IMR-90 (cell line): ENCODE measurements at regions not wholly inside any gene's neighbourhood (a gene's known extent, or its start where the extent isn't known, plus 50 kb on each side); places are given as distances from the start of the nearest gene placed in this dataset.

Experiments used
- ATAC-seq: fragments of 200-7000 bp; cut with Tn5 transposase; 2 replicates; pipeline ENCODE4 v1.9.1; 2020; ENCODE audit warnings: low read depth, mild to moderate bottlenecking, moderate library complexity
- BruUV-seq: library from RNA; stranded (reverse); fragments of 400-500 nt; replicated peaks from 2 replicates; lab custom pipeline; 2021; lab: Mats Ljungman, UMichigan
- CTCF ChIA-PET: fragments of 300-600 bp; formaldehyde crosslinking; extraction: SDS; loops from one replicate; lab custom pipeline; 2021; ENCODE audit warnings: antibody characterized with exemption; lab: Yijun Ruan, JAX
- POLR2A ChIA-PET: fragments of 300-600 bp; sonication (Branson Sonifier 250); formaldehyde crosslinking; loops from one replicate; lab custom pipeline; 2022; ENCODE audit warnings: antibody characterized with exemption; ENCODE audit not compliant: unreplicated experiment; lab: Charles Lee
- DNase-seq: peaks from one replicate; pipeline ENCODE4 v3.0.0; 2013
- H2AFZ ChIP-seq: replicated peaks from 2 replicates; pipeline ENCODE3; 2013; ENCODE audit warnings: low read length, mild to moderate bottlenecking; ENCODE audit not compliant: poor library complexity
- H2AK5ac ChIP-seq: 2 replicates; pipeline ENCODE4 v1.6.1; 2013; ENCODE audit warnings: low read depth, low read length, inconsistent platforms
- H2AK9ac ChIP-seq: replicated peaks from 2 replicates; pipeline ENCODE3; 2013; ENCODE audit warnings: mild to moderate bottlenecking, low read depth, low read length, moderate library complexity; ENCODE audit not compliant: poor library complexity
- H2BK120ac ChIP-seq: 2 replicates; pipeline ENCODE4 v1.6.1; 2013; ENCODE audit warnings: low read depth, low read length, inconsistent platforms
- H2BK15ac ChIP-seq: 3 replicates; pipeline ENCODE4 v1.6.1; 2013; ENCODE audit warnings: low read depth, low read length, inconsistent platforms
- H2BK20ac ChIP-seq: 2 replicates; pipeline ENCODE4 v1.6.1; 2013; ENCODE audit warnings: low read depth, mild to moderate bottlenecking, inconsistent platforms, low read length, moderate library complexity
- H2BK5ac ChIP-seq: 2 replicates; pipeline ENCODE4 v1.6.1; 2013; ENCODE audit warnings: mild to moderate bottlenecking, low read depth, low read length, inconsistent platforms; ENCODE audit not compliant: poor library complexity, severe bottlenecking
- H3K14ac ChIP-seq: replicated peaks from 2 replicates; pipeline ENCODE4 v1.6.1; 2013; ENCODE audit warnings: low read depth, low read length, inconsistent platforms
- H3K18ac ChIP-seq: 2 replicates; pipeline ENCODE4 v1.6.1; 2013; ENCODE audit warnings: low read depth, low read length, control low read depth
- H3K23ac ChIP-seq: 2 replicates; pipeline ENCODE4 v1.6.1; 2013; ENCODE audit warnings: low read depth, low read length, inconsistent platforms
- H3K27ac ChIP-seq: 2 replicates; pipeline ENCODE4 v1.5.1; 2013; ENCODE audit warnings: mild to moderate bottlenecking, control low read depth, low read length; ENCODE audit not compliant: insufficient read depth
- H3K27me3 ChIP-seq: 2 replicates; pipeline ENCODE4 v1.6.1; 2013; ENCODE audit warnings: low read length; ENCODE audit not compliant: control insufficient read depth, insufficient read depth
- H3K36me3 ChIP-seq: 2 replicates; pipeline ENCODE4 v1.6.1; 2013; ENCODE audit warnings: low read length, mixed read lengths; ENCODE audit not compliant: control insufficient read depth, insufficient read depth
- H3K4ac ChIP-seq: 2 replicates; pipeline ENCODE4 v1.6.1; 2013; ENCODE audit warnings: low read depth, low read length, inconsistent platforms
- H3K4me1 ChIP-seq: 2 replicates; pipeline ENCODE4 v1.6.1; 2013; ENCODE audit warnings: low read length, mixed read lengths; ENCODE audit not compliant: control insufficient read depth, insufficient read depth
- H3K4me2 ChIP-seq: 2 replicates; pipeline ENCODE4 v1.6.1; 2013; ENCODE audit warnings: low read depth, mild to moderate bottlenecking, control low read depth, low read length, moderate library complexity
- H3K4me3 ChIP-seq: 2 replicates; pipeline ENCODE4 v1.5.1; 2013; ENCODE audit warnings: low read depth, mild to moderate bottlenecking, control low read depth, low read length, moderate library complexity; ENCODE audit not compliant: insufficient read depth
- H3K56ac ChIP-seq: 2 replicates; pipeline ENCODE4 v1.6.1; 2013; ENCODE audit warnings: low read length, inconsistent platforms; ENCODE audit not compliant: insufficient read depth; ENCODE audit errors: extremely low read depth
- H3K79me1 ChIP-seq, 2 experiments: 2 replicates each; pipeline ENCODE4 v1.6.1; 2013; ENCODE audit warnings: low read length in 2 of 2, inconsistent platforms in 1 of 2, low read depth in 1 of 2
- H3K9ac ChIP-seq: 2 replicates; pipeline ENCODE4 v1.6.1; 2013; ENCODE audit warnings: low read depth, low read length, control low read depth
- H3K9me1 ChIP-seq: 2 replicates; pipeline ENCODE4 v1.6.1; 2013; ENCODE audit warnings: low read length, inconsistent platforms; ENCODE audit not compliant: insufficient read depth
- H3K9me3 ChIP-seq: 2 replicates; pipeline ENCODE4 v1.6.1; 2013; ENCODE audit warnings: low read length; ENCODE audit not compliant: control insufficient read depth, insufficient read depth
- H4K20me1 ChIP-seq: 2 replicates; pipeline ENCODE4 v1.6.1; 2013; ENCODE audit warnings: low read length, inconsistent platforms; ENCODE audit not compliant: insufficient read depth
- H4K5ac ChIP-seq: 2 replicates; pipeline ENCODE4 v1.6.1; 2013; ENCODE audit warnings: mild to moderate bottlenecking, low read depth, low read length, control low read depth
- H4K8ac ChIP-seq, 2 experiments: 2 replicates each; pipeline ENCODE4 v1.6.1; 2013; ENCODE audit warnings: low read depth in 2 of 2, low read length in 2 of 2, control low read depth in 1 of 2, inconsistent platforms in 1 of 2
- H4K91ac ChIP-seq: 2 replicates; pipeline ENCODE4 v1.6.1; 2013; ENCODE audit warnings: low read depth, low read length, inconsistent platforms; ENCODE audit not compliant: insufficient read depth
- MAFK ChIP-seq: IDR thresholded peaks from 2 replicates; pipeline ENCODE4 v1.6.1; 2012; ENCODE audit warnings: low read depth, low read length, improper control_type of control experiment
- MXI1 ChIP-seq: IDR thresholded peaks from 2 replicates; pipeline ENCODE4 v1.6.1; 2012; ENCODE audit warnings: low read depth, mild to moderate bottlenecking, low read length, moderate library complexity, borderline replicate concordance
- RCOR1 ChIP-seq: IDR thresholded peaks from 2 replicates; pipeline ENCODE4 v1.6.1; 2012; ENCODE audit warnings: mild to moderate bottlenecking, low read length, improper control_type of control experiment; ENCODE audit not compliant: insufficient replicate concordance
- USF2 ChIP-seq: fragments of 150-350 bp; IDR thresholded peaks from 2 replicates; pipeline ENCODE4 v1.6.1; 2017; ENCODE audit warnings: mild to moderate bottlenecking, antibody characterized with exemption, low read length, low read depth
- dilution Hi-C: fragments of 300-500 bp; cut with HindIII; formaldehyde crosslinking; loops from one replicate; pipeline ENCODE4 v1.14.3; 2018; ENCODE audit warnings: low sequenced_read_pairs; ENCODE audit not compliant: unreplicated experiment
- in situ Hi-C: fragments of 300-500 bp; cut with MboI; formaldehyde crosslinking; loops from 3 replicates; pipeline ENCODE4 v1.14.3; 2019; ENCODE audit warnings: low sequenced_read_pairs, inconsistent platforms, mixed read lengths
- intact Hi-C: fragments of 100-400 bp; cut with micrococcal nuclease; formaldehyde crosslinking; loops from 2 replicates; pipeline ENCODE4 v1.10.0; 2022

GRCh38 chr3:102827386-102827785, 392.6 kb downstream of the ZPLD1 start:
- ChIA-PET POLR2A (no interaction called here), CTCF (no interaction called here)
- H3K9me3 ChIP-seq: no peaks in the 10 kb centered on the region
- H2BK120ac ChIP-seq: no peak overlapping the region
- intact Hi-C loops: no loop called here
- no peaks in the 10 kb centered on the region for H3K9me1 ChIP-seq
- dilution Hi-C loops: no loop called here
- no peak for DNase-seq
- H2BK20ac ChIP-seq: no peak overlapping the region
- no peak overlapping the region for H4K8ac ChIP-seq
- no peak overlapping the region for H3K56ac ChIP-seq
- H3K4me1 ChIP-seq: no peaks in the 10 kb centered on the region
- no peaks in the 10 kb centered on the region for H3K79me1 ChIP-seq
- no peak overlapping the region for H2AFZ ChIP-seq
- no peak for TF ChIP-seq MAFK
- no peak for TF ChIP-seq RCOR1
- no peak for TF ChIP-seq USF2
- no peak for TF ChIP-seq MXI1
- no peak overlapping the region for H3K23ac ChIP-seq
- no peak overlapping the region for H3K9ac ChIP-seq
- H3K14ac ChIP-seq: no peak overlapping the region
- no peak overlapping the region for H3K18ac ChIP-seq
- no peak overlapping the region for H2BK5ac ChIP-seq
- H3K36me3 ChIP-seq: no peaks in the 10 kb centered on the region
- H3K27me3 ChIP-seq: no peaks in the 10 kb centered on the region
- no peak overlapping the region for H3K4me3 ChIP-seq
- no peak overlapping the region for H2AK9ac ChIP-seq
- no peak overlapping the region for H2BK15ac ChIP-seq
- no peak overlapping the region for H2AK5ac ChIP-seq
- no peak overlapping the region for H3K27ac ChIP-seq
- no peak overlapping the region for H3K4ac ChIP-seq
- no peak overlapping the region for H4K91ac ChIP-seq
- no peak for ATAC-seq
- no peak overlapping the region for H4K5ac ChIP-seq
- no peak overlapping the region for H3K4me2 ChIP-seq
- no peaks in the 10 kb centered on the region for H4K20me1 ChIP-seq
- in situ Hi-C loops: no loop called here
- BruUV-seq: no TSS peak
